CD14-positive monocyte (primary cell): ENCODE measurements at regions not wholly inside any gene's neighbourhood (a gene's known extent, or its start where the extent isn't known, plus 50 kb on each side); places are given as distances from the start of the nearest gene placed in this dataset.
"Not testable (repeated sequence)": the region's sequence is repeated elsewhere in the genome, so short reads cannot be mapped to it uniquely, and the experiment has no call there.

ENCODE experiments used
- DNase-seq, 3 donors: peaks; one replicate each; pipeline ENCODE4 v3.0.0-alpha.2; 2011 to 2022
- H2AFZ ChIP-seq: 2 replicates; pipeline ENCODE4 v1.6.0; 2012; ENCODE audit warnings: mild to moderate bottlenecking, low read depth, low read length, inconsistent platforms; ENCODE audit not compliant: insufficient read depth, poor library complexity, severe bottlenecking
- H3K27ac ChIP-seq, 2 donors: 1 replicate in 1 of 2; 2 replicates in 1 of 2; pipeline ENCODE4 v1.5.1; 2012 to 2013; ENCODE audit warnings: low read length in 2 of 2, control low read depth in 1 of 2, inconsistent platforms in 1 of 2, low read depth in 1 of 2, mild to moderate bottlenecking in 1 of 2
- H3K27me3 ChIP-seq, 2 donors: one replicate each; pipeline versions ENCODE4 v1.6.0 to v1.6.1; 2011 to 2013; ENCODE audit warnings: low read length in 2 of 2; ENCODE audit not compliant: control insufficient read depth in 2 of 2, insufficient read depth in 2 of 2
- H3K36me3 ChIP-seq, 2 donors: replicated peaks in 1 of 2; 1 replicate in 1 of 2; 2 replicates in 1 of 2; pipeline versions ENCODE4 v1.5.1 to v1.6.1; 2012 to 2013; ENCODE audit warnings: low read length in 2 of 2, control low read depth in 1 of 2, inconsistent platforms in 1 of 2, mild to moderate bottlenecking in 1 of 2; ENCODE audit not compliant: insufficient read depth in 2 of 2, control insufficient read depth in 1 of 2
- H3K4me1 ChIP-seq, 2 donors: 1 replicate in 1 of 2; 2 replicates in 1 of 2; pipeline versions ENCODE4 v1.5.1 to v1.6.1; 2012 to 2013; ENCODE audit warnings: low read length in 2 of 2, control low read depth in 1 of 2, inconsistent platforms in 1 of 2, mild to moderate bottlenecking in 1 of 2, moderate library complexity in 1 of 2; ENCODE audit not compliant: insufficient read depth in 2 of 2, control insufficient read depth in 1 of 2
- H3K4me2 ChIP-seq: replicated peaks from 2 replicates; pipeline ENCODE3; 2012; ENCODE audit warnings: low read length, moderate library complexity, mild to moderate bottlenecking; ENCODE audit not compliant: poor library complexity, severe bottlenecking; ENCODE audit errors: extremely low read depth
- H3K4me3 ChIP-seq, 3 experiments: fragments of 200-600 bp in 1 of 3; sonication (generic) in 1 of 3; replicated peaks in 1 of 3; 1 replicate in 2 of 3; 2 replicates in 1 of 3; pipeline ENCODE4 v1.5.1; 2011 to 2013; ENCODE audit warnings: low read length in 3 of 3, mild to moderate bottlenecking in 3 of 3, control low read depth in 2 of 3, low read depth in 2 of 3, inconsistent platforms in 1 of 3, moderate library complexity in 1 of 3
- H3K79me2 ChIP-seq: 2 replicates; pipeline ENCODE4 v1.6.0; 2012; ENCODE audit warnings: mild to moderate bottlenecking, control low read depth, inconsistent platforms, low read length, moderate library complexity; ENCODE audit not compliant: insufficient read depth
- H3K9ac ChIP-seq: 2 replicates; pipeline ENCODE4 v1.6.0; 2017; ENCODE audit warnings: low read length, mild to moderate bottlenecking; ENCODE audit not compliant: insufficient read depth, poor library complexity, severe bottlenecking
- H3K9me3 ChIP-seq, 2 donors: replicated peaks in 1 of 2; 1 replicate in 1 of 2; 2 replicates in 1 of 2; pipeline versions ENCODE4 v1.5.1 to v1.6.1; 2012 to 2013; ENCODE audit warnings: low read length in 2 of 2, control low read depth in 1 of 2; ENCODE audit not compliant: control insufficient read depth in 1 of 2, insufficient read depth in 1 of 2
- H4K20me1 ChIP-seq: 2 replicates; pipeline ENCODE4 v1.6.0; 2012; ENCODE audit warnings: mild to moderate bottlenecking, low read length, control low read depth, moderate library complexity; ENCODE audit not compliant: insufficient read depth
- H3K27ac Mint-ChIP-seq, 7 donors: one replicate each; pipeline ENCODE4 v1.8.0; 2020; ENCODE audit warnings: mild to moderate bottlenecking in 7 of 7, mixed read lengths in 7 of 7, moderate library complexity in 6 of 7, inconsistent platforms in 2 of 7
- H3K27me3 Mint-ChIP-seq, 3 donors: one replicate each; pipeline ENCODE4 v1.8.0; 2021 to 2022; ENCODE audit warnings: low read depth in 3 of 3, mild to moderate bottlenecking in 3 of 3, mixed read lengths in 3 of 3, moderate library complexity in 3 of 3, inconsistent platforms in 1 of 3
- H3K36me3 Mint-ChIP-seq, 2 donors: one replicate each; pipeline ENCODE4 v1.8.0; 2020; ENCODE audit warnings: mixed read lengths in 2 of 2, inconsistent platforms in 1 of 2, mild to moderate bottlenecking in 1 of 2
- H3K4me1 Mint-ChIP-seq: one replicate; pipeline ENCODE4 v1.8.0; 2020; ENCODE audit warnings: mild to moderate bottlenecking, mixed read lengths
- H3K4me3 Mint-ChIP-seq, 2 donors: one replicate each; pipeline ENCODE4 v1.8.0; 2020; ENCODE audit warnings: mild to moderate bottlenecking in 2 of 2, mixed read lengths in 2 of 2, moderate library complexity in 1 of 2
- H3K9me3 Mint-ChIP-seq, 7 donors: one replicate each; pipeline ENCODE4 v1.8.0; 2020 to 2022; ENCODE audit warnings: mixed read lengths in 7 of 7, mild to moderate bottlenecking in 6 of 7, moderate library complexity in 6 of 7, inconsistent platforms in 2 of 7
- CTCF ChIP-seq: fragments of 200-600 bp; IDR thresholded peaks from one replicate; pipeline ENCODE4 v1.8.0; 2022; ENCODE audit warnings: antibody characterized with exemption, mild to moderate bottlenecking
- WGBS: methylation state at CpG from one replicate; pipeline ENCODE4 v1.1.5; 2013; ENCODE audit warnings: missing lambda C conversion rate; ENCODE audit not compliant: insufficient coverage; 5-methylcytosine and 5-hydroxymethylcytosine counted together
- intact Hi-C, 2 donors: fragments of 100-400 bp; cut with micrococcal nuclease; formaldehyde crosslinking; loops; one replicate each; pipeline versions ENCODE4 v1.15.0 to v1.15.1; 2023

DNA sequence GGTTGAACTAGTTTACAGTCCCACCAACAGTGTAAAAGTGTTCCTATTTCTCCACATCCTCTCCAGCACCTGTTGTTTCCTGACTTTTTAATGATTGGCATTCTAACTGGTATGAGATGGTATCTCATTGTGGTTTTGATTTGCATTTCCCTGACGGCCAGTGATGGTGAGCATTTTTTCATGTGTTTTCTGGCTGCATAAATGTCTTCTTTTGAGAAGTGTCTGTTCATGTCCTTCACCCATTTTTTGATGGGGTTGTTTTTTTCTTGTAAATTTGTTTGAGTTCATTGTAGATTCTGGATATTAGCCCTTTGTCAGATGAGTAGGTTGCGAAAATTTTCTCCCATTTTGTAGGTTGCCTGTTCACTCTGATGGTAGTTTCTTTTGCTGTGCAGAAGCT, 153.1 kb downstream of the GOLGA6L4 start:
- H3K4me1 Mint-ChIP-seq, H3K4me3 Mint-ChIP-seq, H3K9me3 Mint-ChIP-seq, intact Hi-C loops, H3K36me3 Mint-ChIP-seq, H3K36me3 ChIP-seq, H3K27ac ChIP-seq, DNase-seq, H3K4me1 ChIP-seq, H3K79me2 ChIP-seq, H4K20me1 ChIP-seq, H3K9ac ChIP-seq, H2AFZ ChIP-seq, H3K4me3 ChIP-seq, H3K27me3 ChIP-seq, H3K9me3 ChIP-seq, H3K4me2 ChIP-seq, H3K27ac Mint-ChIP-seq: not testable (repeated sequence)
- peaks cover 9 to 17% (median 11%) of the 10 kb centered on the region in 3 donors for H3K27me3 Mint-ChIP-seq
- no CpG with 5 or more reads among the region's 2 CpGs for WGBS

- H3K36me3 Mint-ChIP-seq = not testable (repeated sequence)
Observed at GRCh38 chr15:84390324-84390723, 154.8 kb downstream of the GOLGA6L4 start.

GRCh38 chr15:84391191-84391590, 155.6 kb downstream of the GOLGA6L4 start:
- H3K4me3 Mint-ChIP-seq = no peak overlapping the region
- H3K36me3 Mint-ChIP-seq = no peaks in the 10 kb centered on the region
- Histone ChIP-seq H3K9ac (no peak overlapping the region), H3K79me2 (no peaks in the 10 kb centered on the region), H3K9me3 (no peaks in the 10 kb centered on the region), H3K36me3 (no peaks in the 10 kb centered on the region), H3K4me1 (no peaks in the 10 kb centered on the region), H3K27me3 (no peaks in the 10 kb centered on the region), H4K20me1 (no peaks in the 10 kb centered on the region), H3K27ac (no peak overlapping the region), H2AFZ (no peak overlapping the region), H3K4me2 (no peak overlapping the region), H3K4me3 (no peak overlapping the region)
- H3K4me1 Mint-ChIP-seq = no peaks in the 10 kb centered on the region
- peaks cover 9 to 16% (median 9%) of the 10 kb centered on the region in 3 donors for H3K27me3 Mint-ChIP-seq
- no peak for TF ChIP-seq CTCF
- WGBS = 100% methylated on average over 1 of the region's 3 CpGs
- H3K9me3 Mint-ChIP-seq = peaks cover 0 to 3% (median 2%) of the 10 kb centered on the region in 7 donors
- DNase-seq = no peak
- no peak overlapping the region for H3K27ac Mint-ChIP-seq
- intact Hi-C loops = no loop called here

More at GRCh38 chr15:84390324-84390723, 154.8 kb downstream of the GOLGA6L4 start:
- H3K4me3 Mint-ChIP-seq, H3K27me3 ChIP-seq, DNase-seq, H3K4me3 ChIP-seq, H3K36me3 ChIP-seq, H3K4me1 Mint-ChIP-seq, H3K79me2 ChIP-seq, H3K9me3 ChIP-seq, H3K4me2 ChIP-seq, H3K27ac Mint-ChIP-seq, H3K9ac ChIP-seq, H2AFZ ChIP-seq, H4K20me1 ChIP-seq, H3K4me1 ChIP-seq, H3K27ac ChIP-seq, H3K9me3 Mint-ChIP-seq, intact Hi-C loops: not testable (repeated sequence)
- WGBS = 67% methylated on average over 1 of the region's 4 CpGs
- peaks cover 9 to 16% (median 9%) of the 10 kb centered on the region in 3 donors for H3K27me3 Mint-ChIP-seq

DNA sequence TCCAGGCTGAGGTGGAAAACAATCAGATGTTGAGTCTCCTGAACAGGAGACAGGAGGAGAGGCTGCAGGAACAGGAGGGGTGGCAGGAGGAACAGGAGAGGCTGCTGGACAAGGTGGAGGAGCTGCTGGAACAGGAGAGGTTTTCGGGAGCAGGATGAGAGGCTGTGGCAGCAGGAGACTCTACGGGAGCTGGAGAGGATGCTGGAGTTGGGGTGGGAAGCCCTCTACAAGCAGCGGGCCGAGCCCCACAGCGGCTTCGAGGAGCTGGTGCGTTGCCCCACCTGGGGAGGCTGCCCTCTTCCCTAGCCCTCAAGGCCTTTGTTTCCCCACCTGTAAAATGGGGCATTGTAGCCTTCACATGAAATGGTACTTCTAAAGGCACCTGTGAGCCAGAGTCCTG, 156.4 kb downstream of the GOLGA6L4 start:
- H3K4me1 ChIP-seq, H2AFZ ChIP-seq, H3K36me3 ChIP-seq, H3K4me3 Mint-ChIP-seq, H3K27ac ChIP-seq, H4K20me1 ChIP-seq, H3K27me3 ChIP-seq, H3K4me2 ChIP-seq, H3K9me3 Mint-ChIP-seq, H3K9ac ChIP-seq, H3K36me3 Mint-ChIP-seq, H3K27ac Mint-ChIP-seq, H3K9me3 ChIP-seq, DNase-seq, H3K4me3 ChIP-seq, intact Hi-C loops, H3K4me1 Mint-ChIP-seq, H3K79me2 ChIP-seq: not testable (repeated sequence)
- H3K27me3 Mint-ChIP-seq = peaks cover 7 to 14% (median 11%) of the 10 kb centered on the region in 3 donors
- no CpG with 5 or more reads among the region's 7 CpGs for WGBS
